HepG2 (cell line): ENCODE measurements at regions not wholly inside any gene's neighbourhood (a gene's known extent, or its start where the extent isn't known, plus 50 kb on each side); places are given as distances from the start of the nearest gene placed in this dataset.
"Not testable (repeated sequence)": the region's sequence is repeated elsewhere in the genome, so short reads cannot be mapped to it uniquely, and the experiment has no call there.

Source experiments
- ATAC-seq: fragments of 200-7000 bp; cut with Tn5 transposase; 3 replicates; pipeline ENCODE4 v1.9.1; 2020; ENCODE audit warnings: mild to moderate bottlenecking, moderate library complexity
- BruUV-seq: library from RNA; stranded (reverse); fragments of 400-500 nt; replicated peaks from 2 replicates; lab custom pipeline; 2021; lab: Mats Ljungman, UMichigan
- CTCF ChIA-PET: fragments of 300-600 bp; formaldehyde crosslinking; extraction: SDS; loops from one replicate; lab custom pipeline; 2021; ENCODE audit warnings: low total read pairs, inconsistent platforms, low intra/inter-chr PET ratio; lab: Yijun Ruan, JAX
- POLR2A ChIA-PET: fragments of 350-600 bp; sonication (Branson Sonifier 250); formaldehyde crosslinking; loops from one replicate; lab custom pipeline; 2020; ENCODE audit warnings: antibody characterized with exemption, inconsistent platforms; lab: Yijun Ruan, JAX
- DNase-seq: peaks from one replicate; pipeline ENCODE4 v3.0.0-alpha.2; 2015; ENCODE audit warnings: low spot score
- FAIRE-seq: peaks from 3 replicates; lab custom pipeline; 2011; peaks lifted over from hg19 to GRCh38; lab: Jason Lieb, UNC
- H2AFZ ChIP-seq: one replicate; pipeline ENCODE4 v1.6.1; 2011; ENCODE audit warnings: low read length, inconsistent platforms
- H3K27ac ChIP-seq: fragments of 300-600 bp; 3 replicates; pipeline ENCODE4 v1.8.0; 2011; ENCODE audit warnings: mixed run types, mild to moderate bottlenecking, mixed read lengths, low read length, inconsistent platforms; ENCODE audit not compliant: insufficient read depth; ENCODE audit errors: extremely low read length
- H3K27me3 ChIP-seq, 2 experiments: fragments of 200-600 bp in 1 of 2; 2 replicates in 1 of 2; 3 replicates in 1 of 2; pipeline versions ENCODE4 v1.6.0 to v1.8.0; 2011; ENCODE audit warnings: low read length in 2 of 2, mild to moderate bottlenecking in 2 of 2, moderate library complexity in 2 of 2, inconsistent platforms in 1 of 2; ENCODE audit not compliant: insufficient read depth in 2 of 2, control insufficient read depth in 1 of 2
- H3K36me3 ChIP-seq, 2 experiments: fragments of 200-600 bp in 1 of 2; replicated peaks in 1 of 2; 2 replicates in 1 of 2; 3 replicates in 1 of 2; pipeline versions ENCODE4 v1.5.1 to v1.8.0; 2011; ENCODE audit warnings: low read length in 2 of 2, inconsistent platforms in 1 of 2; ENCODE audit not compliant: insufficient read depth in 2 of 2, control insufficient read depth in 1 of 2
- H3K4me1 ChIP-seq: 2 replicates; pipeline ENCODE4 v1.5.1; 2012; ENCODE audit warnings: low read length, inconsistent platforms; ENCODE audit not compliant: insufficient read depth
- H3K4me2 ChIP-seq: 2 replicates; pipeline ENCODE4 v1.6.0; 2011; ENCODE audit warnings: low read depth, low read length, inconsistent platforms
- H3K4me3 ChIP-seq, 3 experiments: fragments of 200-600 bp in 1 of 3; sonication (generic), shearing (Covaris generic) in 1 of 3; replicated peaks in 1 of 3; 2 replicates each; pipeline ENCODE4 v1.5.1; 2011 to 2016; ENCODE audit warnings: low read length in 3 of 3, inconsistent platforms in 2 of 3, low read depth in 2 of 3, mild to moderate bottlenecking in 2 of 3, control low read depth in 1 of 3, mixed read lengths in 1 of 3; ENCODE audit not compliant: insufficient read depth in 1 of 3
- H3K79me2 ChIP-seq: one replicate; pipeline ENCODE4 v1.6.1; 2011; ENCODE audit warnings: low read length, inconsistent platforms; ENCODE audit not compliant: insufficient read depth
- H3K9ac ChIP-seq: 2 replicates; pipeline ENCODE4 v1.6.0; 2011; ENCODE audit warnings: mild to moderate bottlenecking, low read depth, low read length, inconsistent platforms; ENCODE audit not compliant: insufficient read depth
- H3K9me3 ChIP-seq: 2 replicates; pipeline ENCODE4 v1.5.1; 2012; ENCODE audit warnings: mild to moderate bottlenecking, low read length
- H4K20me1 ChIP-seq: 2 replicates; pipeline ENCODE4 v1.6.0; 2011; ENCODE audit warnings: inconsistent platforms, mild to moderate bottlenecking, low read length, moderate library complexity; ENCODE audit not compliant: insufficient read depth
- CEBPB ChIP-seq: IDR thresholded peaks from 2 replicates; pipeline ENCODE4 v1.6.1; 2011; ENCODE audit warnings: low read depth, low read length, improper control_type of control experiment, borderline replicate concordance
- U2AF1 ChIP-seq: fragments of 200-400 bp; formaldehyde crosslinking; optimal IDR thresholded peaks from 2 replicates; pipeline ENCODE3; 2017; ENCODE audit warnings: mild to moderate bottlenecking, low read depth, low read length
- ZNF879 ChIP-seq: sonication (generic); formaldehyde crosslinking; IDR thresholded peaks from 2 replicates; pipeline ENCODE4 v1.8.1; 2023; ENCODE audit warnings: missing genetic modification reagents
- WGBS: methylation state at CpG from one replicate; pipeline ENCODE4 v1.1.6; 2017; ENCODE audit warnings: low lambda C conversion rate; 5-methylcytosine and 5-hydroxymethylcytosine counted together
- in situ Hi-C: cut with HindIII; loops from 2 replicates; pipeline ENCODE4 v1.10.0; 2017; ENCODE audit warnings: low pct_unique_long_range_greater_than_20kb; ENCODE audit not compliant: extremely low pct_ligation_motif_present
- intact Hi-C: fragments of 100-400 bp; cut with micrococcal nuclease; formaldehyde crosslinking; loops from one replicate; pipeline ENCODE4 v1.10.0; 2022; ENCODE audit not compliant: unreplicated experiment
- TF ChIP-seq, protein P1 (sequence below): sonication (generic); formaldehyde crosslinking; IDR thresholded peaks from 2 replicates; pipeline ENCODE4 v1.5.0; 2020; ENCODE audit warnings: missing genetic modification reagents

DNA sequence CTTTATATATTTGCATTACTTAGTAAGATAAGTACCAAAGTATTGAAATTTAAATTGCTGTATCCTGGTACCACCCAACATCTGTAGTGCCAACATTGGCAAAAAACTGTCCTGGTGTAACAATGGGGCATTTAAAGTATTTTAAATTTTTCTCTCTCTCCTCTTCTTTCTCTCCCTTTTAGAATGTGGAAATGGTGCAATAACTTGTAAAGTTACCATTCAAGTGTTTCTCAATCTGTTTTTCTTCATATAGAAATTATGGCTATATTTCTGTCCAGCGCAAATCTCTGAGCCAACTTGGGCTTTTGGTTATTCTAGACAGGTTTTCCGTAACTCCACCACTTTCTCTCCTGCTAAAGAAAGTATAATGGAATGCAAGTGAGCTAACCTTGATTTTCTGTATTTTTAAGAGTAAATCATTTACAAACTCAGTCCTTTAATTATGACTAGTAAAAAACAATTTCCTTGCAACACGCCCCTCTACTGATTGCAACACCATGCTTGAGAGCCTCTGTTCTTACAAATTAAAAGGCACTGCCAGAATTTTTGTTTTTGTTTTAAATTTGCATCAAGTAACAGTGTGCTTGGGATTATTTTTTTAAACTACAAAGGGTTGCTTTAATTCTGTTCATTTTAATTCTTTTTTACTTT, 324.2 kb upstream of the CITED2 start:
- H3K9ac ChIP-seq, result no peak overlapping the region
- no peaks in the 10 kb centered on the region for H3K9me3 ChIP-seq
- H4K20me1 ChIP-seq, result no peaks in the 10 kb centered on the region
- TF ChIP-seq ZNF879 (CRISPR knock-in tag) (no peak), U2AF1 (no peak), CEBPB (peak; percentile 75; the same call in 1 of the 2 replicates)
- TF ChIP-seq, protein P1, sequence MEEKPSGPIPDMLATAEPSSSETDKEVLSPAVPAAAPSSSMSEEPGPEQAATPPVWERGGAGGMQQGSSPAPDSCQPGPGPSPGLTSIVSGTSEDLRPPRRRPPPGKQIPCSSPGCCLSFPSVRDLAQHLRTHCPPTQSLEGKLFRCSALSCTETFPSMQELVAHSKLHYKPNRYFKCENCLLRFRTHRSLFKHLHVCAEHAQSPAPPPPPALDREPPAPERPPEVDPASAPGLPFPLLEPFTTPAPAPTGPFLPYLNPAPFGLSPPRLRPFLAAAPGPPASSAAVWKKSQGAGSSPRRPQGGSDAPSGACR, result no peak
- no peak overlapping the region for H3K4me3 ChIP-seq
- no peak overlapping the region for H3K27ac ChIP-seq
- ChIA-PET POLR2A (no interaction called here), CTCF (no interaction called here)
- no TSS peak for BruUV-seq
- in situ Hi-C loops (no loop called here), intact Hi-C loops (no loop called here)
- H3K79me2 ChIP-seq, result no peaks in the 10 kb centered on the region
- DNase-seq, result no peak
- no peak overlapping the region for H2AFZ ChIP-seq
- no peaks in the 10 kb centered on the region for H3K36me3 ChIP-seq
- no peak for FAIRE-seq
- H3K4me2 ChIP-seq, result no peak overlapping the region
- H3K4me1 ChIP-seq, result no peaks in the 10 kb centered on the region
- 38% methylated on average over 3 of the region's 3 CpGs for WGBS
- no peaks in the 10 kb centered on the region for H3K27me3 ChIP-seq
- ATAC-seq, result no peak

DNA sequence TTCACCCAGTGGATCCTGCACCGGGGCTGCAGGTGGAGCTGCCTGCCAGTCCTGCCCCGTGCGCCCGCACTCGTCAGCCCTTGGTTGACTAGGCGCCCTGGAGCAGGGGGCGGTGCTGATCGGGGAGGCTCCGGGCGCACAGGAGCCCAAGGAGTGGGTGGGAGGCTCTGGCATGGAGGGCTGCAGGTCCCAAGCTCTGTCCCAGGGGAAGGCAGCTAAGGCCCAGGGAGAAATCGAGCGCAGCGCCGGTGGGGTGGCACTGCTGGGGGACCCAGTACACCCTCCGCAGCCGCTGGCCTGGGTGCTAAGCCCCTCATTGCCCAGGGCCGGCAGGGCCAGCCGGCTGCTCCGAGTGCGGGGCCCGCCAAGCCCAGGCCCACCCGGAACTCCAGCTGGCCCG, 323.4 kb upstream of the CITED2 start:
- BruUV-seq, result not testable (repeated sequence)

DNA sequence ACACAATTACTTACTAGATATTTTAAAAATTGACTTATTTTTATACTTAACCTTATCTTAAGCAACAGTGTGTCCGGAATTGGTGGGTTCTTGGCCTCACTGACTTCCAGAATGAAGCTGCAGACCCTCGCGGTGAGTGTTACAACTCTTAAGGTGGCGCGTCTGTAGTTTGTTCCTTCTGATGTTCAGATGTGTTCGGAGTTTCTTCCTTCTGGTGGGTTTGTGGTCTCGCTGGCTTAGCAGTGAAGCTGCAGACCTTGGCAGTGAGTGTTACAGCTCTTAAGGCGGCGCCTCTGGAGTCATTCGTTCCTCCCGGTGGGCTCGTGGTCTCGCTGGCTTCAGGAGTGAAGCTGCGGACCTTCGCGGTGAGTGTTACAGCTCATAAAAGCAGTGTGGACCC, 322.5 kb upstream of the CITED2 start:
- POLR2A ChIA-PET, H3K4me1 ChIP-seq, CTCF ChIA-PET, H4K20me1 ChIP-seq, in situ Hi-C loops, H3K9me3 ChIP-seq, ATAC-seq, BruUV-seq, H3K9ac ChIP-seq, H2AFZ ChIP-seq, FAIRE-seq, H3K36me3 ChIP-seq, H3K4me2 ChIP-seq, H3K4me3 ChIP-seq, H3K27me3 ChIP-seq, DNase-seq, H3K27ac ChIP-seq, intact Hi-C loops, H3K79me2 ChIP-seq: not testable (repeated sequence)
- WGBS, result 80% methylated on average over 16 of the region's 16 CpGs

More for the DNA sequence above, 323.4 kb upstream of the CITED2 start:
- H4K20me1 ChIP-seq, in situ Hi-C loops, FAIRE-seq, intact Hi-C loops, ATAC-seq, POLR2A ChIA-PET, H3K4me1 ChIP-seq, H3K27me3 ChIP-seq, H3K27ac ChIP-seq, H3K9ac ChIP-seq, H3K4me3 ChIP-seq, H3K4me2 ChIP-seq, H3K79me2 ChIP-seq, H2AFZ ChIP-seq, H3K36me3 ChIP-seq, DNase-seq, CTCF ChIA-PET, H3K9me3 ChIP-seq: not testable (repeated sequence)
- WGBS, result 93% methylated on average over 6 of the region's 23 CpGs
